Fibroblast of skin of left biceps (primary cell): ENCODE measurements at regions not wholly inside any gene's neighbourhood (a gene's known extent, or its start where the extent isn't known, plus 50 kb on each side); places are given as distances from the start of the nearest gene placed in this dataset.

Experiments used
- DNase-seq, 2 experiments: peaks; one replicate each; pipeline ENCODE4 v3.0.0-alpha.2; 2013; ENCODE audit warnings: low read depth in 2 of 2

- no peak for DNase-seq
Measured at GRCh38 chr2:5235701-5236100, 456.5 kb upstream of the SOX11 start.

GRCh38 chr2:5236249-5236648, 455.9 kb upstream of the SOX11 start:
- no peak for DNase-seq

- no peak for DNase-seq
Measured at GRCh38 chr2:5242751-5243150, 449.4 kb upstream of the SOX11 start.

GRCh38 chr2:5250482-5250881, 441.7 kb upstream of the SOX11 start:
- no peak for DNase-seq

GRCh38 chr2:5253263-5253662, 438.9 kb upstream of the SOX11 start:
- no peak for DNase-seq

- no peak for DNase-seq
Measured at GRCh38 chr2:5254791-5255332, 437.3 kb upstream of the SOX11 start.

- no peak for DNase-seq
Measured at GRCh38 chr2:5263291-5263690, 428.9 kb upstream of the SOX11 start.

- DNase-seq = no peak
Measured at GRCh38 chr2:5264361-5264760, 427.8 kb upstream of the SOX11 start.

- DNase-seq = no peak
Measured at GRCh38 chr2:5285061-5285460, 407.1 kb upstream of the SOX11 start.

- DNase-seq = no peak
Measured at GRCh38 chr2:5285872-5286769, 406.1 kb upstream of the SOX11 start.

- no peak for DNase-seq
Measured at GRCh38 chr2:5287558-5288334, 404.4 kb upstream of the SOX11 start.

- DNase-seq = no peak
Measured at GRCh38 chr2:5290900-5291546, 401.2 kb upstream of the SOX11 start.

- DNase-seq = no peak
Measured at GRCh38 chr2:5304640-5305039, 387.5 kb upstream of the SOX11 start.

GRCh38 chr2:5315041-5315440, 377.1 kb upstream of the SOX11 start:
- DNase-seq = no peak

- DNase-seq = no peak
Measured at GRCh38 chr2:5315512-5315911, 376.7 kb upstream of the SOX11 start.

GRCh38 chr2:5316001-5316490, 376.1 kb upstream of the SOX11 start:
- no peak for DNase-seq

GRCh38 chr2:5319493-5319892, 372.7 kb upstream of the SOX11 start:
- DNase-seq = no peak

GRCh38 chr2:5322396-5322795, 369.8 kb upstream of the SOX11 start:
- no peak for DNase-seq

- no peak for DNase-seq
Measured at GRCh38 chr2:5325523-5325922, 366.7 kb upstream of the SOX11 start.

GRCh38 chr2:5328826-5329225, 363.4 kb upstream of the SOX11 start:
- no peak for DNase-seq

- no peak for DNase-seq
Measured at GRCh38 chr2:5329763-5330162, 362.4 kb upstream of the SOX11 start.

GRCh38 chr2:5330961-5331360, 361.2 kb upstream of the SOX11 start:
- DNase-seq = no peak
